CD8-positive, alpha-beta memory T cell (primary cell): ENCODE measurements at regions not wholly inside any gene's neighbourhood (a gene's known extent, or its start where the extent isn't known, plus 50 kb on each side); places are given as distances from the start of the nearest gene placed in this dataset.
"Not testable (repeated sequence)": the region's sequence is repeated elsewhere in the genome, so short reads cannot be mapped to it uniquely, and the experiment has no call there.

Experiments
- CTCF ChIA-PET: fragments of 350-600 bp; sonication (Branson Sonifier 250); formaldehyde crosslinking; loops from one replicate; lab custom pipeline; 2021; ENCODE audit warnings: antibody characterized with exemption; lab: Charles Lee
- POLR2A ChIA-PET: fragments of 350-600 bp; sonication (Branson Sonifier 250); formaldehyde crosslinking; loops from one replicate; lab custom pipeline; 2021; ENCODE audit warnings: antibody characterized with exemption; lab: Charles Lee
- DNase-seq, 5 donors: peaks; one replicate each; pipeline versions ENCODE4 v3.0.0 to v3.0.0-alpha.2; 2020 to 2022; ENCODE audit warnings: mixed read lengths in 1 of 5
- H3K27ac ChIP-seq: one replicate; pipeline ENCODE4 v1.7.0; 2013; ENCODE audit warnings: low read depth, mild to moderate bottlenecking, low read length, moderate library complexity
- H3K27me3 ChIP-seq: 2 replicates; pipeline ENCODE4 v1.7.0; 2013; ENCODE audit warnings: low read length, mild to moderate bottlenecking; ENCODE audit not compliant: insufficient read depth, poor library complexity, severe bottlenecking
- H3K36me3 ChIP-seq: 2 replicates; pipeline ENCODE4 v1.7.0; 2013; ENCODE audit warnings: mild to moderate bottlenecking, low read length, moderate library complexity; ENCODE audit not compliant: insufficient read depth
- H3K4me1 ChIP-seq: 2 replicates; pipeline ENCODE4 v1.7.0; 2013; ENCODE audit warnings: mild to moderate bottlenecking, low read length, moderate library complexity; ENCODE audit not compliant: insufficient read depth
- H3K4me3 ChIP-seq: 2 replicates; pipeline ENCODE4 v1.7.0; 2013; ENCODE audit warnings: mild to moderate bottlenecking, low read length
- H3K9me3 ChIP-seq: 2 replicates; pipeline ENCODE4 v1.7.0; 2013; ENCODE audit warnings: mild to moderate bottlenecking, low read length
- H3K27ac Mint-ChIP-seq, 8 donors: one replicate each; pipeline ENCODE4 v1.8.0; 2020 to 2021; ENCODE audit warnings: mixed read lengths in 8 of 8, mild to moderate bottlenecking in 6 of 8, inconsistent platforms in 3 of 8, moderate library complexity in 3 of 8
- H3K27me3 Mint-ChIP-seq, 2 donors: one replicate each; pipeline ENCODE4 v1.8.0; 2020 to 2021; ENCODE audit warnings: mixed read lengths in 2 of 2, mild to moderate bottlenecking in 1 of 2, moderate library complexity in 1 of 2
- H3K36me3 Mint-ChIP-seq, 3 donors: one replicate each; pipeline ENCODE4 v1.8.0; 2020 to 2021; ENCODE audit warnings: mixed read lengths in 3 of 3, inconsistent platforms in 1 of 3, mild to moderate bottlenecking in 1 of 3
- H3K4me1 Mint-ChIP-seq, 3 donors: one replicate each; pipeline ENCODE4 v1.8.0; 2020 to 2021; ENCODE audit warnings: mixed read lengths in 3 of 3, inconsistent platforms in 1 of 3, mild to moderate bottlenecking in 1 of 3
- H3K4me3 Mint-ChIP-seq, 7 donors: one replicate each; pipeline ENCODE4 v1.8.0; 2020 to 2021; ENCODE audit warnings: mixed read lengths in 7 of 7, mild to moderate bottlenecking in 6 of 7, moderate library complexity in 4 of 7, inconsistent platforms in 2 of 7
- H3K9me3 Mint-ChIP-seq, 5 donors: one replicate each; pipeline ENCODE4 v1.8.0; 2020 to 2022; ENCODE audit warnings: mixed read lengths in 5 of 5, mild to moderate bottlenecking in 3 of 5, moderate library complexity in 2 of 5, inconsistent platforms in 1 of 5

DNA sequence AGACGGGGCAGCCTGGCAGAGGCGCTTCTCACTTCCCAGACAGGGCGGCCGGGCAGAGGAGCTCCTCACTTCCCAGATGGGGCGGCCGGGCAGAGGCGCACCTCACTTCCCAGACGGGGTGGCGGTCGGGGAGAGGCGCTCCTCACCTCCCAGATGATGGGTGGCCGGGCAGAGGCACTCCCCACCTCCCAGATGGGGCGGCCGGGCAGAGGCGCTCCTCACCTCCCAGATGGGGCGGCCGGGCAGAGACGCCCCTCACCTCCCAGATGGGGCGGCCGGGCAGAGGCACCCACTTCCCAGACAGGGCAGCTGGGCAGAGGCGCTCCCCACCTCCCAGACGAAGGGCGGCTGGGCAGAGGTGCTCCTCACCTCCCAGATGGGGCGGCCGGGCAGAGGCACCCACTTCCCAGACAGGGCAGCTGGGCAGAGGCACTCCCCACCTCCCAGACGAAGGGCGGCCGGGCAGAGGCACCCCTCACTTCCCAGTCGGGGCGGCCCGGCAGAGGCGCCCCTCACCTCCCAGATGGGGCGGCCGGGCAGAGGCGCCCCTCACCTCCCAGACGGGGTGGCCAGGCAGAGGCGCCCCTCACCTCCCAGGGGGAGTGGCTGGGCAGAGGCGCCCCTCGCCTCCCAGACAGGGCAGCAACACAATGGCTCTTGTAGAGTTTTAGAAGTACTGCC lies 258.8 kb downstream of the HAPSTR1 start:
- H3K4me3 ChIP-seq, H3K27me3 Mint-ChIP-seq, H3K4me3 Mint-ChIP-seq, H3K4me1 Mint-ChIP-seq, H3K27ac ChIP-seq, H3K27ac Mint-ChIP-seq, H3K4me1 ChIP-seq, H3K36me3 Mint-ChIP-seq, DNase-seq, POLR2A ChIA-PET, CTCF ChIA-PET, H3K36me3 ChIP-seq, H3K27me3 ChIP-seq, H3K9me3 ChIP-seq: not testable (repeated sequence)
- H3K9me3 Mint-ChIP-seq = peaks cover 0 to 23% (median 15%) of the 10 kb centered on the region in 5 donors

DNA sequence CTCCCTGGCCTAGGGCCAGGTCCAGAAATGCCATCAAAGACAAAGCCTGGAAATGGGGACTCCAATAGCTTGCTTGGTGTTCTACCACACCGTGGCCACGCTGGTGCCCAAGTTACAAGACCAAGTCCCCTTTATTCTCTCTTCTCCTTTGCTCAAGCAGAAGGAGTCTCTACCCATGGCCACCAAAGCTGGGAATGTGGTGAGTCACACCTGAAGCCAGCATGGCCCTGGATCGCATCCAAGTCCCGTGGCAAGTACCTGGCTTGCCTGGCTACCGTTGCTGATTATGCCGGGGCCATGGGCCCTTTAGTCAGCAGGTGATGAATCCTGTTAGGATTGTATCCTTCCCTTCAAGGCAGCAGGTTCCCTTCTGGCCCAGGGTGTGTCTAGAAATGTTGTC lies 260.0 kb downstream of the HAPSTR1 start:
- Mint-ChIP-seq H3K9me3 (peaks cover 7 to 23% (median 20%) of the 10 kb centered on the region in 5 donors), H3K4me3 (no peak overlapping the region), H3K27ac (no peak overlapping the region), H3K36me3 (no peaks in the 10 kb centered on the region), H3K4me1 (no peaks in the 10 kb centered on the region), H3K27me3 (no peaks in the 10 kb centered on the region)
- Histone ChIP-seq H3K27me3 (no peaks in the 10 kb centered on the region), H3K4me1 (no peaks in the 10 kb centered on the region), H3K36me3 (no peaks in the 10 kb centered on the region), H3K27ac (no peak overlapping the region), H3K4me3 (no peak overlapping the region), H3K9me3 (no peaks in the 10 kb centered on the region)
- CTCF ChIA-PET = no interaction called here
- POLR2A ChIA-PET = no interaction called here
- DNase-seq = no peak

DNA sequence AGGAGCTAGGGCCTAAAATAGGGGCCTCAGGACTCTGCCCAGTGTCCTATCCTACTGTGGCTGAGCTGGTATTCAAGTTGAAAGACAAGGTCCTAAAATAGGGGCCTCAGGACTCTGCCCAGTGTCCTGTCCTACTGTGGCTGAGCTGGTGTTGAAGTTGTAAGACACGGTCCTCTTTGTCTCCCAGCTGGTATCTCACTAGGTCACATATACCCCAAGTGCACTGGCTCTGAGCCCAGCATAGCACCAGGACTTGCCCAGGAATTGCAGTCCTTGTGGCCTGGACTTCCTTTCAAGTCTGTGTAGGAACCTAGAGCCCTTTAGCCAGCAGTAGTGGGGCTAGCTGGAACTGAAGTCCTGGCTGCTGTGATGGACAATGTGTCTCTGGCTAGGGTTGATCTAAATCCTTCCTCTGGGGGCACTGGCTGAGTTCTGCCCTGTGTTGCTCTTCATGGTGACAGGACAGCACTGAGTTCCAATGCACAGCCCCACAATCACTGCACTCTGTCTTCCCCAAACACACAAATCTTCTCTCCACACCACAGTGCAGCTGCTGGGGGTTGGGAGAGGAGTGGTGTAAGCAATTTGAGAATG lies 260.5 kb downstream of the HAPSTR1 start:
- peaks cover 12 to 27% (median 20%) of the 10 kb centered on the region in 5 donors for H3K9me3 Mint-ChIP-seq
- Histone ChIP-seq H3K27me3 (no peaks in the 10 kb centered on the region), H3K4me1 (no peaks in the 10 kb centered on the region), H3K27ac (no peak overlapping the region), H3K36me3 (no peaks in the 10 kb centered on the region), H3K9me3 (no peaks in the 10 kb centered on the region), H3K4me3 (no peak overlapping the region)
- H3K36me3 Mint-ChIP-seq = no peaks in the 10 kb centered on the region
- no peak for DNase-seq
- no peaks in the 10 kb centered on the region for H3K27me3 Mint-ChIP-seq
- H3K4me3 Mint-ChIP-seq = no peak overlapping the region
- POLR2A ChIA-PET = no interaction called here
- CTCF ChIA-PET = no interaction called here
- no peaks in the 10 kb centered on the region for H3K4me1 Mint-ChIP-seq
- H3K27ac Mint-ChIP-seq = no peak overlapping the region

DNA sequence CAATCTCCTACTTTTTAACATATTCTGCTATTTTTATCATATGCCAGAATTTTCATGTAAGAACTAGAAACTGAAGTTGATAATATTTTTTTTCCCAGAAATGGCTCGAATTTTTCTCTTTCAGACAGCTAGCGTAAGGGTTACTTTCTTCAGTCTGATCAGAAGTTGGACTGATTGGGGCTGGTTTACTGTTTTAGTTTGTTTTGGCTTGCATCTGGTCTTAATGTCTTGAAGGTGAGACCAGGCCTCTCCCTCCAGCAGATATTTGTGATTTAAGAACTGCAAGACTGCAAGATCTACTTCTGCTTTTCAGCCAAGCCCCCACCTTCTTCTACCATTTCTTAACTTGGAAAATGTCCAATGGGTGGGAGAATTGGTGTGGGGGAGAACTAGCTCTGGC lies 266.4 kb downstream of the HAPSTR1 start:
- POLR2A ChIA-PET = no interaction called here
- H3K4me3 Mint-ChIP-seq = no peak overlapping the region
- H3K4me3 ChIP-seq = no peak overlapping the region
- H3K4me1 Mint-ChIP-seq = no peaks in the 10 kb centered on the region
- H3K9me3 ChIP-seq = no peaks in the 10 kb centered on the region
- peaks cover 0 to 3% of the 10 kb centered on the region in 2 donors for H3K27me3 Mint-ChIP-seq
- no peaks in the 10 kb centered on the region for H3K4me1 ChIP-seq
- H3K27ac ChIP-seq = no peak overlapping the region
- CTCF ChIA-PET = no interaction called here
- DNase-seq = no peak
- peaks cover 4 to 28% (median 22%) of the 10 kb centered on the region in 5 donors for H3K9me3 Mint-ChIP-seq
- H3K27me3 ChIP-seq = no peaks in the 10 kb centered on the region
- no peaks in the 10 kb centered on the region for H3K36me3 ChIP-seq
- no peak overlapping the region for H3K27ac Mint-ChIP-seq
- H3K36me3 Mint-ChIP-seq = no peaks in the 10 kb centered on the region

DNA sequence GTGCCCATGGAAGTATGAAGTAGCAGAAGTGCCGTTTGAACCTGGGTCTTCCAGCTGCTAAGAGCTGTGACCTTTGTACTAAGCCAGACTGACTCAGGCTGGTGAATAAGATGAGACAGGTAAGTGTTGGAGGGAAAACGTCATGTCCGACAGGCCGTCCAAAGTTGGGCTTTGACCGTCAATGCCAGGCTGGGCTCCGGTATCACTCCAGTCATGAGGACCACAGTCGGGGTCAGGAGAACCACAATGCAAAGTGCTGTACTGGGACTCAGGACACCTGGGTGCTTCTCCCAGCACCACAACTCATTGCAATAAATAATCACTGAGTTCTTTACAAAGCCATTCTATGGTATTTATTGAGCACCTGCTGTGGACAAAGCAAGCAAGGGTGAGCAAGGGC lies 268.6 kb downstream of the HAPSTR1 start:
- peaks cover 0 to 7% of the 10 kb centered on the region in 2 donors for H3K27me3 Mint-ChIP-seq
- Histone ChIP-seq H3K4me1 (no peaks in the 10 kb centered on the region), H3K27me3 (no peaks in the 10 kb centered on the region), H3K36me3 (no peaks in the 10 kb centered on the region), H3K9me3 (no peaks in the 10 kb centered on the region), H3K4me3 (no peak overlapping the region), H3K27ac (no peak overlapping the region)
- ChIA-PET POLR2A (no interaction called here), CTCF (no interaction called here)
- no peak for DNase-seq
- no peak overlapping the region for H3K27ac Mint-ChIP-seq
- H3K9me3 Mint-ChIP-seq = peaks cover 4 to 28% (median 26%) of the 10 kb centered on the region in 5 donors
- no peaks in the 10 kb centered on the region for H3K4me1 Mint-ChIP-seq
- H3K4me3 Mint-ChIP-seq = peak overlapping the region in 1 of 7 donors; percentile 32
- H3K36me3 Mint-ChIP-seq = no peaks in the 10 kb centered on the region

DNA sequence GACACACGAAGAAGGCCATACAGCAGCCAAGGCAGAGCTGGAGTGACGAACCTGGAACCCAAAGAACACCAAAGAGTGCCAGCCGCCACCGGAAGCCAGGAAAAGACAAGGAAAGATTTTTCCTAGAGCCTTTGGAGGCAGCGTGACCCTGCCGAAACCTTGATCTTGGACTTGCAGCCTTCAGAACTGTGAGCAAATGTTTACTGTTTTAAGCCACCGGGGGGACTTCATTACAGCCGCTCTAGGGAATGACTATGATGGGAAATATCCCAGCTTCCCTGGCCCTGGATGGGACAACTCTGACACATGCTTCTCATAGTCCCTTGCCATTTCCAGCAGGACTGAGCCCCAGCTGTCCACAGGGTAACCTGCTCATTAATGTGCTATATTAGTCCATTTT lies 270.6 kb downstream of the HAPSTR1 start:
- ChIA-PET POLR2A (no interaction called here), CTCF (no interaction called here)
- H3K36me3 Mint-ChIP-seq = no peaks in the 10 kb centered on the region
- H3K9me3 Mint-ChIP-seq = peaks cover 0 to 23% (median 15%) of the 10 kb centered on the region in 5 donors
- H3K27me3 Mint-ChIP-seq = peaks cover 0 to 7% of the 10 kb centered on the region in 2 donors
- Histone ChIP-seq H3K4me1 (no peaks in the 10 kb centered on the region), H3K27ac (no peak overlapping the region), H3K27me3 (no peaks in the 10 kb centered on the region), H3K4me3 (no peak overlapping the region), H3K9me3 (no peaks in the 10 kb centered on the region), H3K36me3 (no peaks in the 10 kb centered on the region)
- DNase-seq = no peak
- H3K27ac Mint-ChIP-seq = no peak overlapping the region
- no peaks in the 10 kb centered on the region for H3K4me1 Mint-ChIP-seq
- no peak overlapping the region for H3K4me3 Mint-ChIP-seq

DNA sequence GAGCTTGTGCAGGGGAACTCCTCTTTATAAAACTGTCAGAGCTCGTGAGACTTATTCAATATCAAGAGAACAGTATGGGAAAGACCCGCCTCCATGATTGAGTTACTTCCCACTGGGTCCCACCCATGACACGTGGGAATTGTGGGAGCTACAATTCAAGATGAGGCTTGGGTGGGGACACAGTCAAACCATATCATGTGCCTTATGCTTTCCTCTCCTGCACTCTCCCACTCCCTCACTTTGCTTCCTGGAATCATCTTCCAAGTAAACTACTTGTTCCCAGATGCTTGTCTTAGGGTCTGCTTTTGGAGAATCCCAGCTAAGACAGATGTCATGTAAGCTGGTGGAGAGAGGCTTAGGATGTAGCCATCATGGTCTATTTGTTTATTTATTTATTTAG lies 271.2 kb downstream of the HAPSTR1 start:
- Mint-ChIP-seq H3K36me3 (no peaks in the 10 kb centered on the region), H3K4me1 (no peaks in the 10 kb centered on the region), H3K27me3 (peaks cover 0 to 6% of the 10 kb centered on the region in 2 donors), H3K4me3 (no peak overlapping the region), H3K27ac (no peak overlapping the region), H3K9me3 (peaks cover 0 to 20% (median 9%) of the 10 kb centered on the region in 5 donors)
- CTCF ChIA-PET = no interaction called here
- POLR2A ChIA-PET = no interaction called here
- Histone ChIP-seq H3K9me3 (no peaks in the 10 kb centered on the region), H3K4me1 (no peaks in the 10 kb centered on the region), H3K4me3 (no peak overlapping the region), H3K27ac (no peak overlapping the region), H3K27me3 (no peaks in the 10 kb centered on the region), H3K36me3 (no peaks in the 10 kb centered on the region)
- DNase-seq = no peak

DNA sequence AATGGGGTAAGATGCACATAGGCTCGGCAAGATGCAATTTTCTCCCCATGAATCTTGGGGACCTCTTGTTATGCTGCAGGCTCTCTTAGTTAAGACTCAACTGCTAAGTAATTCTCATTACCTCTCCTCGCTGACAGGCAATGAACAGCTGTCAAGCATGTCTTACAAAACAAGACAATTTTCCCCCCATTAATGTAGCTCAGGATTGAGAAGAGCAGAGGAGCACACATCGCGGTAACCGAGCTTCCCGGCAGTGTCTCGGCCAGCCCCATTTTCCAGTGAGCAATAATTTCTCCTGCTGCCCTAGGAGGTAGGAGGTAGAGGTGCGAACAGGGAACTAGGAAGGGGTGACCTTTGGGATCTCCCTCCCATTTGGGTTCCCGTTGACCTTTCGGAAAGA lies 272.1 kb downstream of the HAPSTR1 start:
- no peak for DNase-seq
- Mint-ChIP-seq H3K4me1 (no peaks in the 10 kb centered on the region), H3K27me3 (peaks cover 0 to 6% of the 10 kb centered on the region in 2 donors), H3K4me3 (no peak overlapping the region), H3K9me3 (peaks cover 4 to 20% (median 4%) of the 10 kb centered on the region in 5 donors), H3K27ac (no peak overlapping the region), H3K36me3 (no peaks in the 10 kb centered on the region)
- no peaks in the 10 kb centered on the region for H3K36me3 ChIP-seq
- H3K4me3 ChIP-seq = no peak overlapping the region
- H3K4me1 ChIP-seq = no peaks in the 10 kb centered on the region
- no peaks in the 10 kb centered on the region for H3K9me3 ChIP-seq
- no peaks in the 10 kb centered on the region for H3K27me3 ChIP-seq
- H3K27ac ChIP-seq = no peak overlapping the region
- CTCF ChIA-PET = no interaction called here
- POLR2A ChIA-PET = no interaction called here
